HG02938 (cell line): ENCODE measurements at regions not wholly inside any gene's neighbourhood (a gene's known extent, or its start where the extent isn't known, plus 50 kb on each side); places are given as distances from the start of the nearest gene placed in this dataset.

Source experiments
- ATAC-seq: cut with Tn5 transposase; IDR thresholded peaks from one replicate; pipeline ENCODE4 v1.9.1; 2021; ENCODE audit warnings: mild to moderate bottlenecking, moderate library complexity; ENCODE audit not compliant: unreplicated experiment

GRCh38 chr7:130926001-130926691 is 192.1 kb upstream of the KLF14 start:
- ATAC-seq = no peak

DNA sequence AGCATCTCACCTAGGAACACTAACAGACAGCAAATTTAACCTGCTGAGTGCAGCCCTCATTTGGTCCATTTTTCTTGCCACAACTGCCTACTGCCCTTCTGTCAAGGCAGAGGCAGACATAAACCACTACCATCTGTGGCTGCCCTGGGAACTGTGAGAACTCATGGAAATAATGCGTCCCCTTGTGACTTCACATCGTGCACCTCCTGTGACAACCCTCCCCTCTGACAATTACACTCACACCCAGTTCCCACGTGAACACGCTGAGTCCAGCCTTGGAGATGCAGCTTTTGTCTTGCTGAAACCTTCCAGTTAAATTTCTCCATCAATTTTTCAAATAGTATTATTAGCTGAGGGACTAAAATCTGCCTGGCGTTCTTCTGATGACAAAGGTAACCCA is 193.1 kb upstream of the KLF14 start:
- ATAC-seq = no peak

GRCh38 chr7:130927564-130927963 is 193.6 kb upstream of the KLF14 start:
- ATAC-seq = no peak

DNA sequence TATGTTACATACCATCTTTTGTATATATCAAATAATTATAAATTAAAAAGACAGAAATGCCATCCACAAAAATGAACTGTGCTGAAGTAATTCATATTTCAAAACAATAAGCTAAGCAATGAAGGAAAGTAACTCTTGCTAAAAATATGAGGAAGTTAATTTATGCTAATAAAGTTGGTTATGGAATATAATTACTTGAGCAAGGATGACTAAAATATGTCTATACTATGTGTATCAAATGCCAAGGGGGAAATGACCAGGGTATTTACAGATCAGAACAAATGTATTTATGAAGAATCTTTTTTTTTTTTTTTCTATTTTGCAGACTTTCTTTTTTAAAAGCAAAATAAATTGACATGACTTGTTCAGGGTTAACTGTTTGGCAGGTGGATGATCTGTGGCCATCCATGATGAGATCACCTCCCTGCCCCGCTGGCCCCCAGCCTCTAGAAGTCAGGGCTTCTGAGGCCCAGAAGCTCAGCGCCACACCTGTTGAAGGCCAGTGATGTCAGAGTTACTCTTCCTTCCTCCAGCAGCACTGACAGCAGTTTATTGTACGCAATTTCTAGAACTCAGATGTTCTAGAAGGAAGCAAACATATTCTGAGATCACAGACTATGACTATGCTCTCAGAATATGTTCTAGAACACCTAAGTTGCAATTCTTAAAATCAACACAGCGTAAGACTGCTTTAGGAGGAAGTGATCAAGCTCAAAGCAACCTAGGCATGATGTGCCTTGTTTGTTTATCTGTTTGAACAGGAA is 196.1 kb upstream of the KLF14 start:
- ATAC-seq = no peak

GRCh38 chr7:130930681-130931080 is 196.7 kb upstream of the KLF14 start:
- ATAC-seq = no peak

GRCh38 chr7:130931423-130931822 is 197.4 kb upstream of the KLF14 start:
- no peak for ATAC-seq

DNA sequence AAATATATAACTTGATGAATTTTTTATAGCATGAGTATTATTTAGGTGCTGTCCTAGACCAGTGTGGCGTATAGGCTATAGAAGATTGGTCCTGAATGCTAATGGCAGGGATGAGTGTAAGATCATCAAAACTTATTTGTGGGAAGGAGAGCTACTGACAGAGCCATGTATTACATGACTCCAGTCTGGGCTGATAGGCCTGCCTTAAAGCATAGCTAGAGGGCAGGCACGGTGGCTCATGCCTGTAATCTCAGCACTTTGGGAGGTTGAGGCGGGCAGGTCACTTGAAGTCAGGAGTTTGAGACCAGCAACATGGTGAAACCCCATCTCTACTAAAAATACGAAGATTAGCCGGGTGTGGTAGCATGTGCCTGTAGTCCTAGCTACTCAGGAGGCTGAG is 198.1 kb upstream of the KLF14 start:
- no peak for ATAC-seq

DNA sequence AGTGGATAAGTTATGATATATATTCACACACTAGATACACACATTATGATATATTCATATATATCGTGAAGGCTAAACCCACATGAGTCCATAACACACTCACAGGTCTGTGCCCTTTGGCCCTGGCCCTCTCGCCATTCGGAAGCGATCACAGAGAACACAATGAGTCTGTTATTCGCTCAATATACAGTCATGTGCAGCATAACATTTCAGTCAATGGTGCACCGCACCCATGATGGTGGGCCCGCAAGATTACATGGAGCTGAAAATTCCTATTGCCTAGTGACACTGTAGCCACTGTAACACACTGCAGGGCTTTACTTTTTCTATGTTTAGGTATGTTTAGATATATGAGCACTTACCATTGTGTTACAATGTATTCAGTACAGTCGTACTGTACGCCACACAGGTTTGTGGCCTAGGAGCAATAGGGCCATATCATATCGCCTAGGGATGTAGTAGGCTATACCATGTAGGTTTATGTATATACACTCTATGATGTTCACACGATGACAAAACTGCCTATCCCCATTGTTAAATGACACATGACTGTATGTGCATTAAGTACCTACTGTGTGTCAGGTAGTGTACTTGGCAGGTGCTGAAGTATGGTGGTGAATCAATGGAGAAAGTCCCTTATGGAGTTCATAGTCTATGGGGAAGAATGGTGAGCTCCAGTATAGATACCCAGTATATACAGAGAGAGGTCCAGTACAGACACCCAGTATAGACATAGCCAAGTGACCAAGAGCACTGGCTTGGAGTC is 198.8 kb upstream of the KLF14 start:
- ATAC-seq = no peak

- no peak for ATAC-seq
Observed at GRCh38 chr7:130933919-130934318, 199.9 kb upstream of the KLF14 start.

DNA sequence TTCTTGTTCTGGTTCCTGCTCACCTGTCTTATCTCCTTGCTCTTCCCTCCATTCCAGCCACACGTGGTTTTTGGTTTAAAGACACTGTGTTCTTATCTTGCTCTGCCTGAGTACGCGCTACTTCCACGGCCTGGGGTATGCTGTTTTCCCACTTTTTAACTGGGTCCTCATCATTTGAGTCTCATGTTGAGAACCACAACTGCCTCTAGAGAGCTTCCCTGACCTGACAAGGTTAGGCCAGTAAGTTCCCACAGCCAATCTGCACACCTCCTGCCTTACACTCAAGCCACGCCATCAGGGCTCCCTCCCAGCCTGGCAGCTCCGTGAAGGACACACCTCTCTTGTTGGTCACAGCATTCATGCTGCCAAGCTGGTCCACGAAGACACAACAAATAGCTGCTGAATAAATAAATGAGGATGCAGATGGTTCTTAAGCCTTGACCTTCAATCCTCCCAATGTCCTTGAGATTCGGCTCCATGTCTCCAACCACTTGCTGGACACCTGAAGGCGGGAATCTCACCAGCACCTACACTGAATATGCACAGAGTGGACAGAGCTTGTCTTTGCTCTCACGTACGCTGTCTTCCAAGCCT is 201.7 kb upstream of the KLF14 start:
- ATAC-seq = no peak

- ATAC-seq = no peak
Observed at GRCh38 chr7:130936202-130936931, 202.4 kb upstream of the KLF14 start.

DNA sequence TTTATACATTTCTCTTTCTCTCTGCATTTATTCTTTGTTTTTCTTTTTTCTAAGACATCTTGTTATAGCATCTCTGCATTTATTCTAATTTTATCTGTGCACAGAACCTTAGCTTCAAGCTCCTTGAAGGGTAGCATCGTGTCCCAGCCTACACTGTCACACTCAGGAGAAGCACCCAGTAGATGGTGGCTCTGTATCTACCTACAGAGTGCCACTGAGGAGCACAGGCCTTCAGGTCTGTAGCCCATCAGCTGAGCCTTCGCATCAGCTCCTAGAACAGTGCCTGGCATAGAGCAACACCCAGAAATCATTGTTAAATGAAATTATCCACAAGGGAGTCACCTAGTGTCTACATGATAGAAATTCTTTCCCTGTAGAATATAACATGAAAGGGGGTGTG is 203.0 kb upstream of the KLF14 start:
- ATAC-seq = no peak

GRCh38 chr7:130937830-130938229 is 203.8 kb upstream of the KLF14 start:
- ATAC-seq = no peak

- ATAC-seq = no peak
Observed at GRCh38 chr7:130938661-130939060, 204.7 kb upstream of the KLF14 start.

GRCh38 chr7:130939321-130940095 is 205.5 kb upstream of the KLF14 start:
- no peak for ATAC-seq

- no peak for ATAC-seq
Observed at GRCh38 chr7:130940326-130940725, 206.3 kb upstream of the KLF14 start.

- no peak for ATAC-seq
Observed at GRCh38 chr7:130940907-130941306, 206.9 kb upstream of the KLF14 start.

DNA sequence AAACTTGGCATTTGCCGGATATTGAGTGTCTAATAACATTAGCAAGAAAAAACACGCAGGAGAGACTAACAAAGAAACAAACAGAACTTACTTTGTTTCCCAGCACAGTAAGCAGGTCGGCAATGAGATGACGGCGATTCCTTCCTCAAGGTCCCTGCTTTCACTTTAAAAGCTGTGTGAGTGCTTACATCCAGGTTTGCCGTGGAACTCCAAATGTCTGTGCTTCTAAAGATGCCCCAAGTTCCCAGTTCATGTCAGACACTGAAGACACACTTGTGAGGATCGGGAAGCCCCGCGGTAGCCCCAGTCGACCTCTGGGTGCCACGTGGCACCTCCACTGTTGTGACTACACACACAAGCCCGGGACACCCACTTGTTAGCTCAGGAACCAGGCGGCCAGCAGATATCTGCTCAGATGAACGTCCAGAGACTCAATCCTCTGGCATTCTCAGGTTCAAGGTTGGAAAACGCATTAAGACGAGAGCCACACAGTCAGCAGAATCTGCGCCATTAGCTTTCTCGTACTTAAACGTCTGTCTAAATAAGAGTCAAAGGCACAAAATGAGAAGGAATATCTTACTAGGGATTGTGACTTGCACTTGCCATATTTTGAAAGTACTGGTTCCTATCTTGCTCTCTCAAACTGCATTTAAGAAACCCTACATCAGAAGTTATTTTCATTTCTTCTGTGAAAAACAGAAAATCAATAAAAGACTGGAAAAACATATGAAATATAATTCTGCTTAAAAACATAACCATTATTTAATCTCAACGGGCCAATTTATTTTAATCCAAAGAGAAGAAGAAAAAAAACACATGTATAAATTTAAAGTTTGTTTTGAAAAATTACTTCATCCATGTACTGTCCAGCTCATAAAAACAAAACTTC is 207.6 kb upstream of the KLF14 start:
- ATAC-seq = no peak
